ENCODE measurements at regions not wholly inside any gene's neighbourhood (a gene's known extent, or its start where the extent isn't known, plus 50 kb on each side); places are given as distances from the start of the nearest gene placed in this dataset.
"Not testable (repeated sequence)": the region's sequence is repeated elsewhere in the genome, so short reads cannot be mapped to it uniquely, and the experiment has no call there.

- DNase-seq (ENCODE audit: low read depth in 2 of 2): no peak
Measured at GRCh38 chr6:84876723-84877514, 112.5 kb upstream of the TBX18 start.

DNA sequence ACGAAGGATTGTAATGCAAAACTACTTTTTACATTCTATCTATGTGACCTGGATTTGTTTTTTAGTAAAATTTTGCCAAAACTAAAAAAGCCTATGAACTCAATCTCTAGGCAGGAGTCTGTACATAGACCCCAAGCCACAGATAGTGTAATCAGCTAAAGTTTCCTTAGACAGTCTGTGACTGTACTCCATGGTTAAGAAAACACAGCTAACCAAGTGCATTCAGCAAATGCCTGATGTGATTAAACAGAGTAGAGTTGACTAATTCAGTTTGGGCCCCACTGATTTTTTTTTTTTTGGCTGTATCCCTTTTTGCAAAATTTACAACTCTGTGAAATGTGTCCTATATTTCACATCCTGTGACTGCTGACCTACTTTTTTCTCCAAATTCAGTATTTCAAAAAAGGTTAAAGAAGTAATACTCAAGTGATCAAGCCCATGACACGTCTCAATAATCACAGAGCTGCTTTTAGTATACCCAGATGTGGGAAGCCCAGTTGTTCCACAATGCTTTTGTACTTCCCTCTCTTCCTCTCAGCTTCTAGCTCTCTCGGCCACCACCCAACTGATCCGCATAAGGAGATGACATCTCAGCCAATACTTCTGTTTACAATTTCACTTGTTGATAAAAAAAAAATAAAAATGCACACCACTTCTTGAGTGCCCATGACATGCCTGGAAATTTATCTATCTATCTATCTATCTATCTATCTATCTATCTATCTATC lies 108.8 kb upstream of the TBX18 start:
- no peak for DNase-seq (ENCODE audit: low read depth in 2 of 2)

GRCh38 chr6:84871925-84872324 lies 107.5 kb upstream of the TBX18 start:
- no peak for DNase-seq (ENCODE audit: low read depth in 2 of 2)

DNA sequence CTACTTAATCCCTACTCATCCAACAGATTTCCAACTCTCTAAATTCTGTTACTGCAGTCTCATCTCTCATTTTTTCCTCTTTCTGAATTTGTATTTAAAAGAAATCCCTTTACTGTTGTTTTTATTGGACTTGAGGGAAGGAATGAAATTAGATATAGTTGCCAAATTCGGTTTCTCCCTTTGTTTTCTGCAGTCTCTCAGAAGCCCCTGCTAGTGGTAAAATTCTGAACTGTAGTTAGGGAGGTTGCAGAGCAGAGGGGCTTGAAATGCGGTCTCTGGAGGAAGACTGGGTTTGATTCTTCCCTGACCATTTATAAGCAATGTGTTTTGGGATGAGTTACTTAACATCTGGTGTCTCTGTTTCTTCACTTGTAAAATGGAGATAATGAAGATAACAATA lies 106.3 kb upstream of the TBX18 start:
- DNase-seq (ENCODE audit: low read depth in 2 of 2): peak in 1 of 2 donors; percentile 17

DNA sequence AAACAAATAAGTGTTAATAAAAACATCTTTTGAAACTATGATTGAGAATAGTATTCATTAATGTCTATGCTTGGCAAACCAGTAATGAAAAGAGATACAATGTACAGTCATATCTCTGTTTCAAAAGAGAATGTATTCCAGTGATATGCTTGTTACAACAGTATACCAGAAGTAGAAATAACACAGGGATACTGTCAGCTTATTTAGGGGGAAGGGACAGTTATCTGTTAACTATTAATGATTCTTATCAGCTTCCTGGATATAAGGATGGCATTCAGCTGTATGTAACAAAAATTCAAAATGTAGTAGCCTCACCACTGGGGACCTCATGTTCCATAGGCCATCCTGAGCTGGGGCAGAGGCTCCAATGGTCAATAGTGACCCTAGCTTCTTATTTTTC lies 103.8 kb upstream of the TBX18 start:
- no peak for DNase-seq (ENCODE audit: low read depth in 2 of 2)

DNA sequence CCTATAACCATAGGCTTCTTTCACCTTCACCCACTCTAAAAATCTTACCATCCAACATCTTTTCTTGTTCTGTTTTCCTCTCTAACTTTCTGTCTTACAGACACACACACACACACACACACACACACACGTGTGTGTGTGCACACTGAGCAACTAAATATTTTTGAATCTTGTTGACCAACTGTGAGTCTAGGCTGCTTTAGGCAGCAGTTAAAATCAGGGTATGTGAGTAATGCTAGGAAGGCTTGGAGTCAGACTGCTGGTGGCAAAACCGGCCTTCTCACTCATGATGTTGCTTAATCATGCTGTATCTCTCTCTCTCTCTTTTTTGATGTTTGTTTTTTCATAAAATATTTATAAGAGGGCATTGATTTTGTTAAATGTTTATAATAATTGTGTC lies 103.1 kb upstream of the TBX18 start:
- DNase-seq (ENCODE audit: low read depth in 2 of 2): peak in 1 of 2 donors; percentile 27

- peak in 1 of 2 donors; percentile 81 for DNase-seq (ENCODE audit: low read depth in 2 of 2)
Measured at GRCh38 chr6:84866715-84867114, 102.3 kb upstream of the TBX18 start.

DNA sequence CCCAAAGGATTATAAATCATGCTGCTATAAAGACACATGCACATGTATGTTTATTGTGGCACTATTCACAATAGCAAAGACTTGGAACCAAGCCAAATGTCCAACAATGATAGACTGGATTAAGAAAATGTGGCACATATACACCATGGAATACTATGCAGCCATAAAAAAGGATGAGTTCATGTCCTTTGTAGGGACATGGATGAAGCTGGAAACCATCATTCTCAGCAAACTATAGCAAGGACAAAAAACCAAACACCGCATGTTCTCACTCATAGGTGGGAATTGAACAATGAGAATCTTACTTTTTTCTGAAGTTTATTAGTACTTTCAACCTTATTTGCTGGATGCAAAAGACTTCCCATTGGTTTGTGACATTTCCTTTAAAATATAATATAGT lies 101.0 kb upstream of the TBX18 start:
- not testable (repeated sequence) for DNase-seq (ENCODE audit: low read depth in 2 of 2)

GRCh38 chr6:84862843-84863242 lies 98.4 kb upstream of the TBX18 start:
- no peak for DNase-seq (ENCODE audit: low read depth in 2 of 2)

- DNase-seq (ENCODE audit: low read depth in 2 of 2): no peak
Measured at GRCh38 chr6:84860920-84861319, 96.5 kb upstream of the TBX18 start.

- DNase-seq (ENCODE audit: low read depth in 2 of 2): no peak
Measured at GRCh38 chr6:84860509-84860908, 96.1 kb upstream of the TBX18 start.

- no peak for DNase-seq (ENCODE audit: low read depth in 2 of 2)
Measured at GRCh38 chr6:84854811-84855400, 90.5 kb upstream of the TBX18 start.

DNA sequence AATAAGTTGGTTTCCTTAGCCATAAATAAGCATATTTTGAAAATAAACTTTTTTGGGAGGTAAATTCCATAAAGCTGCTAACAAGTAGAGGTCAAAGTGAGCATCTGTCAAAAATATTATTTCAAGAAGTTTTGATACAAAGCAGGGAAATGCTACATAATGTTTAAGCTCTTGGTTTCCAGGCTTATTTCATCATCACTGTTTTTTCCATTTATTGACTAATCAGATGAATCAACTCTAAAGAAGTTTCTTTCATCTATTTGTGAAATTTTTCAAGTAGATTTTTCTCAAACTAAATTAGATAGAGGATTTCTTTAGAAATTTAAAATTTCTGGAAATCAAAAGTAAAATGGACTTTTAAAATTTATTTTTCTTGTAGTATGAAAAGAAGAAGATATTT lies 89.5 kb upstream of the TBX18 start:
- DNase-seq (ENCODE audit: low read depth in 2 of 2): no peak

- DNase-seq (ENCODE audit: low read depth in 2 of 2): no peak
Measured at GRCh38 chr6:84848960-84849359, 84.6 kb upstream of the TBX18 start.

DNA sequence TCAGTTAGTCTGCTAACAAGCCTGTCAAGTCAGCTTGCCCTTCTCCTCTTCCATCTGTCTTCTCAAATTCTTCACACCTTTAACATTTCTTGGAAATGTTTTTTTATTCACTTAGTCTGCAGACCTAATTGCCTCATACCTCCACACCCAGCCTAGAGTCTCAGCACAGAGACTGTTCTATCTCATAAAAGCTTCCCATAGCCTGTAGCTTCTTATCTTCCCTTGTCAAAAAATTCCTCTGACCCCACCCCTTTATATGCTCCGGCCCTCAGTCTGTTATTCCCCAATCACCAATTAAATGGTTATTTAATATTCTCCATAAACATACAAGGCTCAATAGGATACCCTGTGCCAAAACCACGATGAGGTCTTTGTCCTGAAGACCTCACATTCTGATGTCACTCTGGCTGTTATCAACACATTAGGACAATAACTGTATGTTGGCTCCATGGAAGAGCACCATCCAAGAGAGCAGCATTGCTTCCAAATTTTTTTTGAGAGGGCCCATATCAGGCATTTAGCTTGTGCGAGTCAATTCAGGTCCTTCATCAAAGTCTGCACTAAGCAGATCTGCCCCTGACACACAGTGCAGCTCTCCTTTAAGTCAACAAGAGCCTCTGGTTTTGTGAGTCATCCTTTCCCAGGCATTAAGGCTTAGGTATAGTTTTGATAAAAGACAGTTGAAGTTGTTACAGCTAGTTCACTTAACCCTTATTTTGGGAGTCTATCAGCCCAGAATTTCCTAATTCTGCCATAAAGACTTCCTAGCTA lies 83.2 kb upstream of the TBX18 start:
- DNase-seq (ENCODE audit: low read depth in 2 of 2): peak in 1 of 2 donors; percentile 21

DNA sequence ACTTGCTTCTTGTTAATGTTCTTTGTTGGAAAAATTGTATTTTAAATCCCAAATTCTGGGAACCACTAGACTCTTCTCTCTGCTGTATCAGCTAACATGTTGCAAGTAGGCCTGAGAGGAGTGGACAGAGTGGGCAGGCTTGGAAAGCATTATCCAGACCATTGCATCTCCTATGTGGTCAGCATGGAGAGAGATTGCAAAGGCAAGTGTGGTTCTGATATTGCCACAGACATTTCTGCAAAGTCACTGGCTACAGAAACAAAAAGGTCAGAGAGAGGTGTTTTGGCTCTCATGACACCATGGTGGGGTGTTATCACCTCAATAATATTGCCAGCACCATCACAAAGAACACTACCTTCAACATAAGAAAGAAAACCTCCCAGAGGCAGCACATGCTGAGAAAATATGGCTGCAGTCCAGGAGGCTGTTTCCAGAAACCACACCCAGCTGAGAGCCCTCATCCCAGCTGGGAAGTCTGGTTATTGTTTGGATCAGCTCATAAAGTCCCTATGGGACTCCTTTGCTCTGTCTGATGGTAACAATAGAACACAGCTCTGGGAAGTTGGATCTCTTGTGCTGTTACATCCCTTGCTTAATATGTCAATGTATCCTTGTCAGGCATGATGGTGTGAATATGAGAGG lies 78.2 kb upstream of the TBX18 start:
- no peak for DNase-seq (ENCODE audit: low read depth in 2 of 2)

DNA sequence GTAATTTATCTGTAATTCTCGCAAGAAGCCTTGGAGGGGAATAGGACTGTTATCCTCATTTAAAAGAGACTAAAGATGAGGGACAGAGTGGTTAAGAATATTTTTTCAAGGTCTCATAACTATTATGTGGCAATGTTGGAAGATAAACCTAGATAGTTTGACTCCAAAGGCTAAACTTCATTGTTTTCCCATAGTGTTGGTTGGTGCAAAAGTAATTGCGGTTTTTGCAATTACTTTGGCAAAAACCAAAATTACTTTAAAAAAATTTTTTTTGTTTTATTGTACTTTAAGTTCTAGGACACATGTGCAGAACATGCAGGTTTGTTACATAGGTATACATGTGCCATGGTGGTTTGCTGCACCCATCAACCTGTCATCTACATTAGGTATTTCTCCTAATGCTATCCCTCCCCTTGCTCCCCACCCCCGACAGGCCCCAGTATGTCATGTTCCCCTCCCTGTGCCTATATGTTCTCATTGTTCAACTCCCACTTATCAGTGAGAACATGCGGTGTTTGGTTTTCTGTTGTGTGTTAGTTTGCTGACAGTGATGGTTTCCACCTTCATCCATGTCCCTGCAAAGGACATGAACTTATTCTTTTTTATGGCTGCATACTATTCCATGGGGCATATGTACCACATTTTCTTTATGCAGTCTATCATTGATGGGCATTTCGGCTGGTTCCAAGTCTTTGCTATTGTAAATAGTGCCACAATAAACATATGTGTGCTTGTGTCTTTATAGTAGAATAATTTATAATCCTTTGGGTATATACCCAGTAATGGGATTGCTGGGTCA lies 72.9 kb upstream of the TBX18 start:
- not testable (repeated sequence) for DNase-seq (ENCODE audit: low read depth in 2 of 2)

DNA sequence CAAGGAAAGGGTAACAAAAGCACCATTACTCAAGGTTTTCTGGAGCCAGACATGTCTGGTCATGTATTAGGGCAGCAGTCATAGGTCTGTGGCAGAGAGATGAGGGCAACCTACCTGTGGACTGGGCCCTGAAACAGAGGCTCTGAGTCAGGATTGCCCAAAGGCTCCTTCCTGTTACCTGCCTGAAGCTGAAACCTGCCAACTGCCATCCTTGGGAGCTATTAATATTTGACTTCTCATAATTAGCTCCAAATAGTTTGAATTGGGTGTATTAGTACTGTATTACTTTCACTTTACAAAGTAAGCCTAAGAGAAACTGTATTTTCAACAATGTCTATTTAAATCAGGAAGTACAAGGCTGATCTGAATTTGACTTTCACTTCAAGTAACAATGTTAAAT lies 72.0 kb upstream of the TBX18 start:
- DNase-seq (ENCODE audit: low read depth in 2 of 2): no peak

GRCh38 chr6:84835340-84835739 lies 70.9 kb upstream of the TBX18 start:
- DNase-seq (ENCODE audit: low read depth in 2 of 2): no peak

- DNase-seq (ENCODE audit: low read depth in 2 of 2): not testable (repeated sequence)
Measured at GRCh38 chr6:84831924-84832323, 67.5 kb upstream of the TBX18 start.

- DNase-seq (ENCODE audit: low read depth in 2 of 2): peak; percentile 29 to 73
Measured at GRCh38 chr6:84825461-84825860, 61.1 kb upstream of the TBX18 start.
